GM12874 (cell line): ENCODE measurements at regions not wholly inside any gene's neighbourhood (a gene's known extent, or its start where the extent isn't known, plus 50 kb on each side); places are given as distances from the start of the nearest gene placed in this dataset.
A peak's percentile ranks its signal among the peaks of the same experiment; 100 is the strongest.

Source experiments
- TF ChIP-seq, protein P1 (sequence below): IDR thresholded peaks from 2 replicates; pipeline ENCODE4 v1.5.1; 2011; ENCODE audit warnings: low read depth, mild to moderate bottlenecking, control low read depth, low read length, moderate library complexity; ENCODE audit not compliant: insufficient read depth

DNA sequence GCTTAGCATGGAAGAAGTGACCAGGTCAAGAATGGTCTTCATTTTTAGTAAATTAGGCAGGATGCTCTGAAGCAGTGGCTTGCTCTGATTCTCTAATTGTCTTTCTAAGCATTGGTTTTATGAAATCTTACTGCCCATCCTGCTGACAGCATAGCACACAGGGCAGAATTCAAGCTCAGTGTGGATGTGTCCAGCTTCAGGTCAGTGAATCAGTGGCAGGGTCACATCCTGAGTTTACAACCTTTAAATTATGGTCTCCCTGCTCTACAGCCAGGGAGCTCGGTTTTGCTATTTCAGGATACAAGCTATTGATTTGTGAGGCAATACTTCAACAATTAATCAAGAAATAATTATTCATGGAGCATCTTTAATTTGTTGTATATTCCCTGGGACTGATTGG, 202.3 kb upstream of the RXFP2 start:
- TF ChIP-seq, protein P1, sequence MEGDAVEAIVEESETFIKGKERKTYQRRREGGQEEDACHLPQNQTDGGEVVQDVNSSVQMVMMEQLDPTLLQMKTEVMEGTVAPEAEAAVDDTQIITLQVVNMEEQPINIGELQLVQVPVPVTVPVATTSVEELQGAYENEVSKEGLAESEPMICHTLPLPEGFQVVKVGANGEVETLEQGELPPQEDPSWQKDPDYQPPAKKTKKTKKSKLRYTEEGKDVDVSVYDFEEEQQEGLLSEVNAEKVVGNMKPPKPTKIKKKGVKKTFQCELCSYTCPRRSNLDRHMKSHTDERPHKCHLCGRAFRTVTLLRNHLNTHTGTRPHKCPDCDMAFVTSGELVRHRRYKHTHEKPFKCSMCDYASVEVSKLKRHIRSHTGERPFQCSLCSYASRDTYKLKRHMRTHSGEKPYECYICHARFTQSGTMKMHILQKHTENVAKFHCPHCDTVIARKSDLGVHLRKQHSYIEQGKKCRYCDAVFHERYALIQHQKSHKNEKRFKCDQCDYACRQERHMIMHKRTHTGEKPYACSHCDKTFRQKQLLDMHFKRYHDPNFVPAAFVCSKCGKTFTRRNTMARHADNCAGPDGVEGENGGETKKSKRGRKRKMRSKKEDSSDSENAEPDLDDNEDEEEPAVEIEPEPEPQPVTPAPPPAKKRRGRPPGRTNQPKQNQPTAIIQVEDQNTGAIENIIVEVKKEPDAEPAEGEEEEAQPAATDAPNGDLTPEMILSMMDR = no peak

DNA sequence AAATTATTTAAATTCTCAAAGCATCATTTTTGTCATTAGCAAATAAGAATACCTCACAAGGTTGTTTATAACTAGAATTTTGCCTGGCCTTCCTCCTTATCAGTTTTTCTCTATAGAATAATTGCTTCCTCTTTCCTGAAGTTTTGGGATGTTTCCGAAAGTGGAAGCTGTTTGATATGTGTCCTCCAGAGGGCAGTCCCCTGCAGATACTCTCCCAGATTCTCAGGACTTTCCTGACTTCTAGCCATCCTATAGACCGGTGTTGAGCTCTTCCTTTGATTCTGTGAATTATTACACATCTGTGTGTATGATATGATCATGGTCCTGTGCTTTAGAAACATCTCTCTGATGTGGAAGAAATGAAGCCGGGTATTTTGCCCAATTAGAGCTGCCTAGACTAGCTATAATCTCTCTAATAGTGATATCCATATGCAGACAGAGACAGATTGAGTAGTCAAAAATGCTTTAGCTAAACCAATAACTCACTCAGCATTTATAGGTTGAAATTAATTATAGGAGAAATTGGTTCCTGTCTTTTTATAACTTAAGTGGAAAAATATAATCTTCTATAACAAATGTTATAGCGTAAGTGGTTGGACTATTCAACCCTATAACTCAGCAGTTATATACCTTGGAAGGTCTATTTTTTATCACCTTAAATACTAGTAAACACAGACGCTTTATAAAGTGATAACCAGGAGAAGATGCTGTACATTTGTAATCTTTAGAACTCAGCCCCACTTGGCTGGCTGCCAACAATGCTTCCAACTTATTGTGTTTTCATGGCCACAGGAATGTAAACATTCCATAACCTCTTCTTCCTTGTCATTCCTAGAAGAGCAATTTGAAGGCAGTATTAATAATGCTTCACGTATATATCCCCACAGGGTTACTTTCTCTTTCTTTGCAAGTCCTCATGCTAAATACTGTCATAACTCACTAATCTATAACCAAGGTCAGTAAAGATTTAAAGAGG, 201.0 kb upstream of the RXFP2 start:
- TF ChIP-seq, protein P1 = 0 out of 2 replicates have a peak, but pooled peaks have one; percentile 24

DNA sequence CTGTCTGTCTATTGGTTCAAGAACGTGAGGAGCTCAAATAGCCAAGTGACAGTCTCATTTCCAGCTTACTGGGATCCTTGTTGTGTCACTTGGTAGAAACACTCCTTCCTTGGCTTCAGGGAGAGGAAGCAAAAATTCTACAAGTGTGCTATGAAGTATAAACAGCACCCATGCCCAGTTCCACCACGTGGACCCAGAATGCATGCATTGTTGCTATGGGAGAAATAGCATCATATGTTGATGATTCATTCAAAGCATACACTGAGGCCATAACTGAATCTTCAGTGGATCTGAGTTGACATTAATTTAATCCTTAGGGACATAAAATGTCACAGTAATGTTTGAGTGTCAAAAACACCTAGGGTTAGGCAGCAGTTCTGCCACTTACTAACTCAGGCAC, 199.0 kb upstream of the RXFP2 start:
- TF ChIP-seq, protein P1 = no peak

DNA sequence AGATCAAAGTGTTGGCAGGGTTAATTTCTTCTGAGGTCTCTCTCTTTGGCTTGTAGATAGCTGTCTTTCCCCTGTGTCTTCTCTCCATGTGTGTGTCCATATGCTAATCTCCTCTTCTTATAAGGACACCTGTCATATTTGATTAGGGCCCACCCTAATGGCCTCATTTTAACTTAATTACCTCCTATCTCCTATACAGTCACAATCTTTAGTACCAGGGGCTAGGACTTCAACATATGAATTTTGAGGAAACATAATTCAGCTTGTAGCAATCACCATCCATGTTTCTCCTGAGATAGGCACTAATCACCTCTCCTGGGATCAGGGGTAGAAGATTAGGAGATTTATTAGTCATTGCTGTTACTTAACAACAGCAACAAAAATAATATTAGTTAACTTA, 196.1 kb upstream of the RXFP2 start:
- TF ChIP-seq, protein P1 = no peak

DNA sequence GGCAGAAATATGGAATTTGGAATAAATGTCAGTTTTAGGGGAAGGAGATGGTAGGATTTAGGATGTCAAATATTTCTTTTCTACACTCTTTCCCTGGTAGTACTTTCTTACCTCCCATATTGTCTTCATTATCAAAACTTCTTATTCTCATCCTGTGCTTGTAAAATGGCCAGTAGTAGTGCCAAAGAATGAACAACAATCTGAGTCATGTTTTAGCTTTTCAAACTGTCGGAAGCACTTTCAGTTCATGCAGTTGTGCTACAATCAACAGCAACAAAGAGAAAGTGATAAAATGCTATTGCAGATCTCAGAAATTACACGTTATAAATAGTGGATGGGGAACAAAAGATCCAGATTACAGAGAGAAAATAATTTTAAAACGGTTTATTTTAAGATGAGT, 193.7 kb upstream of the RXFP2 start:
- TF ChIP-seq, protein P1 = no peak

DNA sequence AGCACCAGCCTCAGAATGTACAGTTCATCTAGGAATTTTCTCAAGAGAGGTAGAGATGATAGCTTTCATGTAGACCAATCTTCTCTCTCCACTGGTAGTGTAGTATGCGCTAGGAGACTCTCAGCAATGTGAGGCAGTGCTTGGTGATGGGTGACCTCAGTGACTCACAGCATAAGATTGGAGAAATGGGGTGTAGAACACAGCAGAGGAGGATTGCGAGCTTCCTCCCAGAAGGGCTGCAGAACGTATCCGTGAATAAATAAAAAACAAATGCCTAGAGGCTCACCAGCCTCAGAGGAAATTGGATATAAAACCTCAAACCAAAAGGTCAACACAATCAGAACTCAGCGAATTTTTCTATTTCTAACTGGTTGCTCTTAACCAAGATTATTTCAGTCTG, 182.9 kb upstream of the RXFP2 start:
- TF ChIP-seq, protein P1 = no peak

DNA sequence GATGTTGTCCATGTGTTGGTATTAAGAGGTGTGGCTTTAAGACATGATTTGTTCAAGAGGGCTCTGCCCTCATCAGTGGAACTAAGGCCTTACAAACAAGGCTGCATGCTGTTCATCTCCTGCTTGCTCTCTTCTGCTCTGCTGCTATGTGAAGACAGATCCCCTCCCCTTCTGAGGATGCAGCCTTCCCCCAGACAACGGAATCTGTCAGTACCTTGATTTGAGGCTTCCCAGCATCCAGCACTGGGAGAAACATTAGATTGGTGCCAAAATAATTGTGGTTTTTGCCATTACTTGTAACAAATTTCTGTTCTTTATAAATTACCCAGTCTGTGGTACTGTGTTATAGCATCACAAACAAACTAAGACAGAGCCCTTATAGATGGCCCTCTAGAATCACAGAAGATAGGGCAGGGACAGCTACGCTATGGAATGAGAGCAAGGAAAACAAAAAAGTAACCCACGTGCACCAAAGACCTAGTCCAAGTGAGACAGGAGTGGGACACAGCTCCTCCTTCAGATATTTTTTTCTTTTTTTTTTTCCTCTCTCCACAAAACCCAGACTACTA, 151.5 kb upstream of the RXFP2 start:
- TF ChIP-seq, protein P1 = no peak
